H7 (cell line): ENCODE measurements at regions not wholly inside any gene's neighbourhood (a gene's known extent, or its start where the extent isn't known, plus 50 kb on each side); places are given as distances from the start of the nearest gene placed in this dataset.
"Not testable (repeated sequence)": the region's sequence is repeated elsewhere in the genome, so short reads cannot be mapped to it uniquely, and the experiment has no call there.

ENCODE experiments used
- DNase-seq: peaks from one replicate; pipeline ENCODE4 v3.0.0; 2012
- H3K27me3 ChIP-seq: 2 replicates; pipeline ENCODE4 v1.6.0; 2011; ENCODE audit warnings: mild to moderate bottlenecking, low read length; ENCODE audit not compliant: control insufficient read depth, insufficient read depth
- H3K36me3 ChIP-seq: replicated peaks from 2 replicates; pipeline ENCODE4 v1.5.1; 2011; ENCODE audit warnings: low read length; ENCODE audit not compliant: control insufficient read depth, insufficient read depth
- H3K4me3 ChIP-seq: 2 replicates; pipeline ENCODE4 v1.5.1; 2011; ENCODE audit warnings: low read depth, mild to moderate bottlenecking, control low read depth, low read length, moderate library complexity; ENCODE audit not compliant: insufficient read depth

GRCh38 chr2:180787330-180787729 is 193.1 kb upstream of the UBE2E3 start:
- H3K27me3 ChIP-seq: no peaks in the 10 kb centered on the region
- no peak for DNase-seq
- no peaks in the 10 kb centered on the region for H3K36me3 ChIP-seq
- no peak overlapping the region for H3K4me3 ChIP-seq

- H3K36me3 ChIP-seq: no peaks in the 10 kb centered on the region
- DNase-seq: no peak
- no peaks in the 10 kb centered on the region for H3K27me3 ChIP-seq
- no peak overlapping the region for H3K4me3 ChIP-seq
Measured at GRCh38 chr2:180781276-180781675, 199.1 kb upstream of the UBE2E3 start.

GRCh38 chr2:180778291-180778690 is 202.1 kb upstream of the UBE2E3 start:
- no peak for DNase-seq
- no peaks in the 10 kb centered on the region for H3K36me3 ChIP-seq
- H3K27me3 ChIP-seq: no peaks in the 10 kb centered on the region
- no peak overlapping the region for H3K4me3 ChIP-seq

GRCh38 chr2:180776921-180777320 is 203.5 kb upstream of the UBE2E3 start:
- Histone ChIP-seq H3K36me3 (no peaks in the 10 kb centered on the region), H3K27me3 (no peaks in the 10 kb centered on the region), H3K4me3 (no peak overlapping the region)
- DNase-seq: no peak

- no peaks in the 10 kb centered on the region for H3K27me3 ChIP-seq
Measured at GRCh38 chr2:180775711-180776110, 204.7 kb upstream of the UBE2E3 start.

GRCh38 chr2:180765316-180765715 is 215.1 kb upstream of the UBE2E3 start:
- H3K4me3 ChIP-seq, H3K36me3 ChIP-seq, DNase-seq, H3K27me3 ChIP-seq: not testable (repeated sequence)

More at GRCh38 chr2:180775711-180776110, 204.7 kb upstream of the UBE2E3 start:
- DNase-seq: no peak
- Histone ChIP-seq H3K4me3 (no peak overlapping the region), H3K36me3 (no peaks in the 10 kb centered on the region)

GRCh38 chr2:180763263-180763989 is 217.0 kb upstream of the UBE2E3 start:
- Histone ChIP-seq H3K27me3 (no peaks in the 10 kb centered on the region), H3K4me3 (no peak overlapping the region), H3K36me3 (no peaks in the 10 kb centered on the region)
- DNase-seq: no peak

- no peak for DNase-seq
- H3K36me3 ChIP-seq: no peaks in the 10 kb centered on the region
- H3K27me3 ChIP-seq: no peaks in the 10 kb centered on the region
- H3K4me3 ChIP-seq: no peak overlapping the region
Measured at GRCh38 chr2:180761224-180761623, 219.2 kb upstream of the UBE2E3 start.

- H3K36me3 ChIP-seq: no peaks in the 10 kb centered on the region
- DNase-seq: no peak
- H3K27me3 ChIP-seq: no peaks in the 10 kb centered on the region
- H3K4me3 ChIP-seq: no peak overlapping the region
Measured at GRCh38 chr2:180759631-180760030, 220.8 kb upstream of the UBE2E3 start.

GRCh38 chr2:180753809-180754761 is 226.3 kb upstream of the UBE2E3 start:
- Histone ChIP-seq H3K4me3 (no peak overlapping the region), H3K36me3 (no peaks in the 10 kb centered on the region), H3K27me3 (no peaks in the 10 kb centered on the region)
- DNase-seq: no peak

- no peaks in the 10 kb centered on the region for H3K36me3 ChIP-seq
- H3K27me3 ChIP-seq: no peaks in the 10 kb centered on the region
- no peak for DNase-seq
- no peak overlapping the region for H3K4me3 ChIP-seq
Measured at GRCh38 chr2:180751306-180751920, 229.0 kb upstream of the UBE2E3 start.

- no peaks in the 10 kb centered on the region for H3K27me3 ChIP-seq
Measured at GRCh38 chr2:180747728-180748127, 232.7 kb upstream of the UBE2E3 start.

GRCh38 chr2:180743401-180743800 is 237.0 kb upstream of the UBE2E3 start:
- Histone ChIP-seq H3K36me3 (no peaks in the 10 kb centered on the region), H3K27me3 (no peaks in the 10 kb centered on the region), H3K4me3 (no peak overlapping the region)
- no peak for DNase-seq

More at GRCh38 chr2:180747728-180748127, 232.7 kb upstream of the UBE2E3 start:
- no peaks in the 10 kb centered on the region for H3K36me3 ChIP-seq
- DNase-seq: no peak
- H3K4me3 ChIP-seq: no peak overlapping the region

GRCh38 chr2:180742801-180743200 is 237.6 kb upstream of the UBE2E3 start:
- no peak overlapping the region for H3K4me3 ChIP-seq
- no peak for DNase-seq
- H3K27me3 ChIP-seq: no peaks in the 10 kb centered on the region

More at GRCh38 chr2:180742801-180743200, 237.6 kb upstream of the UBE2E3 start:
- no peaks in the 10 kb centered on the region for H3K36me3 ChIP-seq
